H1 (cell line): ENCODE measurements at regions not wholly inside any gene's neighbourhood (a gene's known extent, or its start where the extent isn't known, plus 50 kb on each side); places are given as distances from the start of the nearest gene placed in this dataset.

Experiments used
- JUN ChIP-seq: IDR thresholded peaks from 2 replicates; pipeline ENCODE4 v1.6.1; 2011; ENCODE audit warnings: low read depth, mild to moderate bottlenecking, improper control_type of control experiment, low read length
- POU5F1 ChIP-seq: IDR thresholded peaks from 2 replicates; pipeline ENCODE4 v1.6.1; 2011; ENCODE audit warnings: low read depth, mild to moderate bottlenecking, low read length, moderate library complexity
- SIN3A ChIP-seq, 2 experiments: IDR thresholded peaks in 1 of 2; conservative IDR thresholded peaks in 1 of 2; 2 replicates each; pipeline ENCODE4 v1.6.1; 2011 to 2012; ENCODE audit warnings: low read length in 2 of 2, improper control_type of control experiment in 1 of 2, low read depth in 1 of 2, mild to moderate bottlenecking in 1 of 2
- ZNF274 ChIP-seq: IDR thresholded peaks from 2 replicates; pipeline ENCODE4 v1.7.0; 2012; ENCODE audit warnings: low read length, borderline replicate concordance; ENCODE audit errors: extremely low read depth

- TF ChIP-seq SIN3A (conservative IDR thresholded peaks at IDR 0.05 in 1 of 2, IDR thresholded peaks at IDR 0.05 in 1 of 2; ENCODE audit: low read depth in 1 of 2, low read length in 2 of 2): no peak
- no peak for TF ChIP-seq ZNF274
- TF ChIP-seq JUN: no peak
- no peak for TF ChIP-seq POU5F1
Measured at GRCh38 chr11:15901790-15902189, 454.6 kb downstream of the SOX6 start (continued).
